ENCODE measurements at regions not wholly inside any gene's neighbourhood (a gene's known extent, or its start where the extent isn't known, plus 50 kb on each side); places are given as distances from the start of the nearest gene placed in this dataset.
A peak's percentile ranks its signal among the peaks of the same experiment; 100 is the strongest.

DNA sequence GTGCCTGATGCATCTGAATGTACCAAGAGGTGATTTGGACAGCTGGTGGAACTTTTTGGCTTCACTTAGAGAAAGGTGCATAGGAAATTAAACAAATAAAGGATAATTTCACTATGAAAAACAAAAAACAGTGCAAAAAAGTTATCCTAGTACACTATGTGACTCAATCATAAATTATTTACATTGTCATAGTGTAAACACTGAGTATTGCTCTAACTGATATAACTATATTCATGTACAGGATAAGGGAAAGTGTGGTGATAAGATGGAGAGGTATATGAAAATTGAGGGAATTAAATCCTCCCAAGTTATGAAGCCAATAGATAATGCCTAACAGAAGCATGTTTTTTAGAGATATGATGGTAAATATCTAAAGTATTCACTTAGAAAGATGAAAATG lies 50.2 kb upstream of the CPNE4 start:
- Histone ChIP-seq H3K27ac (ENCODE audit: low read depth, low read length) (no peak overlapping the region), H3K9ac (ENCODE audit: low read length) (no peak overlapping the region), H2BK5ac (ENCODE audit: low read depth, low read length, poor library complexity) (no peak overlapping the region), H3K14ac (ENCODE audit: low read length) (no peak overlapping the region), H3K79me1 (ENCODE audit: low read length) (no peaks in the 10 kb centered on the region), H2BK120ac (ENCODE audit: insufficient read depth, low read length, poor library complexity) (no peak overlapping the region), H3K36me3 (ENCODE audit: control insufficient read depth in 1 of 2, insufficient read depth in 2 of 2, low read length in 2 of 2) (no peaks in the 10 kb centered on the region), H3K23ac (ENCODE audit: low read length) (no peak overlapping the region), H4K12ac (ENCODE audit: low read depth, low read length) (no peak overlapping the region), H4K8ac (ENCODE audit: low read depth, low read length) (no peak overlapping the region), H3K79me2 (ENCODE audit: control insufficient read depth, insufficient read depth, low read length, poor library complexity) (no peaks in the 10 kb centered on the region), H3K4me2 (ENCODE audit: low read length) (no peak overlapping the region), H3K4me1 (ENCODE audit: control insufficient read depth in 1 of 2, insufficient read depth in 2 of 2, low read length in 2 of 2) (no peaks in the 10 kb centered on the region), H3K9me3 (ENCODE audit: insufficient read depth, low read depth, low read length) (no peaks in the 10 kb centered on the region), H3K18ac (ENCODE audit: low read length) (no peak overlapping the region), H3K4ac (ENCODE audit: low read depth, low read length) (no peak overlapping the region), H2AK5ac (ENCODE audit: low read length) (no peak overlapping the region), H3K4me3 (ENCODE audit: low read depth, low read length) (no peak overlapping the region), H2AFZ (ENCODE audit: insufficient read depth, low read length, poor library complexity) (no peak overlapping the region), H4K91ac (ENCODE audit: low read depth, low read length) (no peak overlapping the region), H3K27me3 (ENCODE audit: insufficient read depth, low read length) (no peaks in the 10 kb centered on the region), H2BK12ac (ENCODE audit: low read length) (no peak overlapping the region)
- DNase-seq = no peak

DNA sequence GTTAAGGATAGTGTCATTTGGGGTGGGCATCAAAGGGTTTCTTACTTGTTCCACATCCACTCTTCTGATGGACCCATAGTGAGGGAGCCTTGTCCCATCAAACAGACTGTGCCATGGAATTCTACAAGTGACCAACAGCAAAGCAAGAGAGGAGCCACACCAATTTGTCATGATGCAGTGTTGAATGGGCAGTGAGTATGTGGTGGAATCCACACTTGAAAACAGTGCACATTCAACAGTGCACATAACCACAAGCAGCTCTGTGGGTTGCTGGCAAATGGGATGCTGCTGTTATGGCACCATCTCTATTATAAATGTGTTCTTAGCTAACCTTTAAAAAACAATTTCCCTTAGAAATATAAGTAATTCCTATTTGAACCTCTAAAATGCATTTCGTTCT lies 52.5 kb upstream of the CPNE4 start:
- H3K4me2 ChIP-seq (ENCODE audit: low read length) = no peak overlapping the region
- H4K8ac ChIP-seq (ENCODE audit: low read depth, low read length) = no peak overlapping the region
- no peak overlapping the region for H2AFZ ChIP-seq (ENCODE audit: insufficient read depth, low read length, poor library complexity)
- H2BK12ac ChIP-seq (ENCODE audit: low read length) = no peak overlapping the region
- H3K4me1 ChIP-seq (ENCODE audit: control insufficient read depth in 1 of 2, insufficient read depth in 2 of 2, low read length in 2 of 2) = no peaks in the 10 kb centered on the region
- H3K4ac ChIP-seq (ENCODE audit: low read depth, low read length) = no peak overlapping the region
- H3K36me3 ChIP-seq (ENCODE audit: control insufficient read depth in 1 of 2, insufficient read depth in 2 of 2, low read length in 2 of 2) = no peaks in the 10 kb centered on the region
- no peaks in the 10 kb centered on the region for H3K9me3 ChIP-seq (ENCODE audit: insufficient read depth, low read depth, low read length)
- no peaks in the 10 kb centered on the region for H3K79me2 ChIP-seq (ENCODE audit: control insufficient read depth, insufficient read depth, low read length, poor library complexity)
- H4K91ac ChIP-seq (ENCODE audit: low read depth, low read length) = no peak overlapping the region
- DNase-seq = no peak
- no peak overlapping the region for H4K12ac ChIP-seq (ENCODE audit: low read depth, low read length)
- H2AK5ac ChIP-seq (ENCODE audit: low read length) = no peak overlapping the region
- no peak overlapping the region for H3K9ac ChIP-seq (ENCODE audit: low read length)
- no peak overlapping the region for H2BK5ac ChIP-seq (ENCODE audit: low read depth, low read length, poor library complexity)
- H3K23ac ChIP-seq (ENCODE audit: low read length) = no peak overlapping the region
- no peak overlapping the region for H3K14ac ChIP-seq (ENCODE audit: low read length)
- H3K4me3 ChIP-seq (ENCODE audit: low read depth, low read length) = no peak overlapping the region
- no peak overlapping the region for H2BK120ac ChIP-seq (ENCODE audit: insufficient read depth, low read length, poor library complexity)
- no peak overlapping the region for H3K18ac ChIP-seq (ENCODE audit: low read length)
- no CpG with 5 or more reads among the region's 1 CpG for WGBS (ENCODE audit: extremely low coverage, insufficient coverage, insufficient read length)
- no peaks in the 10 kb centered on the region for H3K79me1 ChIP-seq (ENCODE audit: low read length)
- no peaks in the 10 kb centered on the region for H3K27me3 ChIP-seq (ENCODE audit: insufficient read depth, low read length)
- no peak overlapping the region for H3K27ac ChIP-seq (ENCODE audit: low read depth, low read length)

GRCh38 chr3:132088291-132088690 lies 53.5 kb upstream of the CPNE4 start:
- Histone ChIP-seq H3K79me1 (ENCODE audit: low read length) (no peaks in the 10 kb centered on the region), H4K8ac (ENCODE audit: low read depth, low read length) (no peak overlapping the region), H3K18ac (ENCODE audit: low read length) (no peak overlapping the region), H2BK5ac (ENCODE audit: low read depth, low read length, poor library complexity) (no peak overlapping the region), H3K79me2 (ENCODE audit: control insufficient read depth, insufficient read depth, low read length, poor library complexity) (no peaks in the 10 kb centered on the region), H2BK12ac (ENCODE audit: low read length) (no peak overlapping the region), H2AFZ (ENCODE audit: insufficient read depth, low read length, poor library complexity) (no peak overlapping the region), H3K9ac (ENCODE audit: low read length) (no peak overlapping the region), H3K36me3 (ENCODE audit: control insufficient read depth in 1 of 2, insufficient read depth in 2 of 2, low read length in 2 of 2) (no peaks in the 10 kb centered on the region), H3K23ac (ENCODE audit: low read length) (no peak overlapping the region), H3K4me2 (ENCODE audit: low read length) (no peak overlapping the region), H3K9me3 (ENCODE audit: insufficient read depth, low read depth, low read length) (no peaks in the 10 kb centered on the region), H3K4me3 (ENCODE audit: low read depth, low read length) (no peak overlapping the region), H3K14ac (ENCODE audit: low read length) (no peak overlapping the region), H4K91ac (ENCODE audit: low read depth, low read length) (no peak overlapping the region), H3K27ac (ENCODE audit: low read depth, low read length) (no peak overlapping the region), H4K12ac (ENCODE audit: low read depth, low read length) (no peak overlapping the region), H3K4me1 (ENCODE audit: control insufficient read depth in 1 of 2, insufficient read depth in 2 of 2, low read length in 2 of 2) (no peaks in the 10 kb centered on the region), H3K4ac (ENCODE audit: low read depth, low read length) (no peak overlapping the region), H2AK5ac (ENCODE audit: low read length) (no peak overlapping the region), H3K27me3 (ENCODE audit: insufficient read depth, low read length) (no peaks in the 10 kb centered on the region), H2BK120ac (ENCODE audit: insufficient read depth, low read length, poor library complexity) (no peak overlapping the region)
- DNase-seq = peak; percentile 16 to 67
- no CpG with 5 or more reads among the region's 2 CpGs for WGBS (ENCODE audit: extremely low coverage, insufficient coverage, insufficient read length)

- H3K36me3 ChIP-seq (ENCODE audit: control insufficient read depth in 1 of 2, insufficient read depth in 2 of 2, low read length in 2 of 2) = no peaks in the 10 kb centered on the region
- H3K79me2 ChIP-seq (ENCODE audit: control insufficient read depth, insufficient read depth, low read length, poor library complexity) = no peaks in the 10 kb centered on the region
- no peak overlapping the region for H2BK12ac ChIP-seq (ENCODE audit: low read length)
- no peak overlapping the region for H3K4ac ChIP-seq (ENCODE audit: low read depth, low read length)
- H3K18ac ChIP-seq (ENCODE audit: low read length) = no peak overlapping the region
- WGBS (ENCODE audit: extremely low coverage, insufficient coverage, insufficient read length) = no CpG with 5 or more reads among the region's 2 CpGs
- H3K4me1 ChIP-seq (ENCODE audit: control insufficient read depth in 1 of 2, insufficient read depth in 2 of 2, low read length in 2 of 2) = no peaks in the 10 kb centered on the region
- H4K8ac ChIP-seq (ENCODE audit: low read depth, low read length) = no peak overlapping the region
- H3K4me2 ChIP-seq (ENCODE audit: low read length) = no peak overlapping the region
- no peak overlapping the region for H4K12ac ChIP-seq (ENCODE audit: low read depth, low read length)
- no peak overlapping the region for H2AK5ac ChIP-seq (ENCODE audit: low read length)
- H3K27ac ChIP-seq (ENCODE audit: low read depth, low read length) = no peak overlapping the region
- no peak overlapping the region for H3K9ac ChIP-seq (ENCODE audit: low read length)
- no peak overlapping the region for H2BK5ac ChIP-seq (ENCODE audit: low read depth, low read length, poor library complexity)
- H3K23ac ChIP-seq (ENCODE audit: low read length) = no peak overlapping the region
- DNase-seq = peak in 1 of 2 donors; percentile 13
- no peak overlapping the region for H2BK120ac ChIP-seq (ENCODE audit: insufficient read depth, low read length, poor library complexity)
- no peaks in the 10 kb centered on the region for H3K27me3 ChIP-seq (ENCODE audit: insufficient read depth, low read length)
- H4K91ac ChIP-seq (ENCODE audit: low read depth, low read length) = no peak overlapping the region
- no peaks in the 10 kb centered on the region for H3K79me1 ChIP-seq (ENCODE audit: low read length)
- no peaks in the 10 kb centered on the region for H3K9me3 ChIP-seq (ENCODE audit: insufficient read depth, low read depth, low read length)
- H2AFZ ChIP-seq (ENCODE audit: insufficient read depth, low read length, poor library complexity) = no peak overlapping the region
- H3K14ac ChIP-seq (ENCODE audit: low read length) = no peak overlapping the region
- H3K4me3 ChIP-seq (ENCODE audit: low read depth, low read length) = no peak overlapping the region
Observed at GRCh38 chr3:132090921-132091320, 56.1 kb upstream of the CPNE4 start.

All from trophoblast cell (in vitro differentiated cells and primary cell).